ENCODE measurements at regions not wholly inside any gene's neighbourhood (a gene's known extent, or its start where the extent isn't known, plus 50 kb on each side); places are given as distances from the start of the nearest gene placed in this dataset.

- H3K79me1 ChIP-seq (ENCODE audit: insufficient read depth, low read depth, low read length, poor library complexity, severe bottlenecking) = no peaks in the 10 kb centered on the region
- no peak overlapping the region for H2BK15ac ChIP-seq (ENCODE audit: low read depth, low read length)
- H3K4me1 ChIP-seq (ENCODE audit: insufficient read depth, low read length) = no peaks in the 10 kb centered on the region
- H2BK20ac ChIP-seq (ENCODE audit: low read depth, low read length, poor library complexity, severe bottlenecking) = no peak overlapping the region
- Mint-ChIP-seq H3K27ac (no peak overlapping the region), H3K4me3 (no peak overlapping the region), H3K9me3 (no peaks in the 10 kb centered on the region), H3K4me1 (peaks cover 10 to 15% of the 10 kb centered on the region in 2 experiments), H3K36me3 (ENCODE audit: insufficient read depth in 1 of 3, low read depth in 3 of 3) (no peaks in the 10 kb centered on the region), H3K27me3 (ENCODE audit: low read depth) (no peaks in the 10 kb centered on the region)
- no peak overlapping the region for H2BK5ac ChIP-seq (ENCODE audit: insufficient read length, low read length)
- H3T11ph ChIP-seq (ENCODE audit: low read length) = no peak overlapping the region
- H4K20me1 ChIP-seq (ENCODE audit: control insufficient read depth, insufficient read depth, insufficient read length) = no peaks in the 10 kb centered on the region
- no peak overlapping the region for H2BK120ac ChIP-seq (ENCODE audit: low read depth, low read length, poor library complexity, severe bottlenecking)
- no peak overlapping the region for H3K18ac ChIP-seq (ENCODE audit: insufficient read length, low read depth, low read length)
- H4K8ac ChIP-seq (replicated peaks; ENCODE audit: insufficient read length, low read depth, low read length) = no peak overlapping the region
- no peaks in the 10 kb centered on the region for H3K27me3 ChIP-seq (ENCODE audit: insufficient read depth, low read length)
- no peak overlapping the region for H4K91ac ChIP-seq (ENCODE audit: insufficient read length, low read depth, low read length)
- H4K5ac ChIP-seq (ENCODE audit: insufficient read length, low read depth, low read length) = no peak overlapping the region
- no peak overlapping the region for H3K23ac ChIP-seq (ENCODE audit: insufficient read length, low read depth, low read length)
- H3K23me2 ChIP-seq (ENCODE audit: insufficient read length, low read depth, low read length, poor library complexity, severe bottlenecking) = no peaks in the 10 kb centered on the region
- DNase-seq = no peak
- no peak overlapping the region for H2BK12ac ChIP-seq (ENCODE audit: insufficient read length, low read depth, low read length)
- no peak overlapping the region for H3K14ac ChIP-seq (ENCODE audit: insufficient read depth, low read length)
- H3K79me2 ChIP-seq (ENCODE audit: insufficient read depth, low read length) = no peaks in the 10 kb centered on the region
- H3K4ac ChIP-seq (ENCODE audit: low read depth, low read length) = no peak overlapping the region
- WGBS (ENCODE audit: extremely low coverage, insufficient read length, low lambda C conversion rate) = no CpG with 5 or more reads among the region's 1 CpG
- TF ChIP-seq CTCF (conservative IDR thresholded peaks at IDR 0.05) = no peak
- H3K56ac ChIP-seq (ENCODE audit: insufficient read length, low read depth, low read length) = no peak overlapping the region
- H3K27ac ChIP-seq (ENCODE audit: insufficient read length, low read depth, low read length) = no peak overlapping the region
- no peak overlapping the region for H2AFZ ChIP-seq (ENCODE audit: low read length)
- no peak overlapping the region for H2AK5ac ChIP-seq (ENCODE audit: insufficient read length, low read length)
- no peak overlapping the region for H3K9ac ChIP-seq (ENCODE audit: extremely low read depth, insufficient read length, low read length)
- no peaks in the 10 kb centered on the region for H3K9me3 ChIP-seq (ENCODE audit: control insufficient read depth, low read depth, low read length)
- no peak overlapping the region for H3K4me2 ChIP-seq (ENCODE audit: insufficient read depth, insufficient read length, low read length)
Measured at GRCh38 chr12:80044694-80045046, 54.7 kb upstream of the OTOGL start.
